HG02571 (cell line): ENCODE measurements at regions not wholly inside any gene's neighbourhood (a gene's known extent, or its start where the extent isn't known, plus 50 kb on each side); places are given as distances from the start of the nearest gene placed in this dataset.

ENCODE experiments used
- ATAC-seq: cut with Tn5 transposase; IDR thresholded peaks from one replicate; pipeline ENCODE4 v1.9.1; 2021; ENCODE audit warnings: mild to moderate bottlenecking, moderate library complexity; ENCODE audit not compliant: unreplicated experiment

DNA sequence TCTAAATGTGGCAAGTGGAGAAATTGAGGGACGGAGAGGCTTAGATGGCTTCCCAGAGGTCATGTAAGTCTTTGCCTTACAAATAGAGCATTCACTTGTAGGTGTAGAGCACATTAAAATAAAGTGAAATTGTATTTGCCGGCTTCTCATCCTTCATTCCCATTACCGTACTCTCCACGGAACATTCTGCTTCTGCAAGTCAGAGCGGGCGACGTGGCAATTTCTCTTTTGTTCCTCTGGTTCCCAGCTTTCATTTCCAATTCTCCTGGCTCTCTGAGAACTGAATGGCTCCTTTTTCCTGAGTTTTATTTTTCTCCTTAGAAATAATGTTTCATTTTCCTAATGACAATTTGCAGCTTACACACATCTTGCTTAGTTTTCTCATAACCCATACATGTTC is 51.3 kb upstream of the PFKP start:
- no peak for ATAC-seq

DNA sequence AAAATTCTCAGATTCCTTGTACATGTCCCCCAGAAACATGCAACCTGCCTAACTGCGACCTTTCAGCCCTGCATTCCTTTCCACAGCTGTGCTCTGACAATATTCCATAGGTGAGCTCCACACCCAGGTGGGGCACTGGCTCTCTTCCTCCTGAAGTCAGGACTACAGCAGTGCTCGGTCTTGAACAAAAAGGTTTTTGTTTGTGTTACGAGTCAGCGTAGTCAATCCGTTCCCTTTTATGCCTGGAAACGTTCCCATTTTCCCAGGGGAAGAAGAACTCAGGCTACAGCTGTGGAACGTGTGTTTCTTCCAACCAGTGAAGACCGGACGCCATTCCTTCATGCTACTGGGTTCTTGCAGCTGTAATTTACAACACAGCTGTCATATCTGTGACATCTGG is 52.4 kb upstream of the PFKP start:
- no peak for ATAC-seq

- no peak for ATAC-seq
Observed at GRCh38 chr10:3012223-3012622, 55.1 kb upstream of the PFKP start.

GRCh38 chr10:3010816-3011460 is 56.4 kb upstream of the PFKP start:
- ATAC-seq: no peak

- ATAC-seq: no peak
Observed at GRCh38 chr10:3010334-3010733, 57.0 kb upstream of the PFKP start.

DNA sequence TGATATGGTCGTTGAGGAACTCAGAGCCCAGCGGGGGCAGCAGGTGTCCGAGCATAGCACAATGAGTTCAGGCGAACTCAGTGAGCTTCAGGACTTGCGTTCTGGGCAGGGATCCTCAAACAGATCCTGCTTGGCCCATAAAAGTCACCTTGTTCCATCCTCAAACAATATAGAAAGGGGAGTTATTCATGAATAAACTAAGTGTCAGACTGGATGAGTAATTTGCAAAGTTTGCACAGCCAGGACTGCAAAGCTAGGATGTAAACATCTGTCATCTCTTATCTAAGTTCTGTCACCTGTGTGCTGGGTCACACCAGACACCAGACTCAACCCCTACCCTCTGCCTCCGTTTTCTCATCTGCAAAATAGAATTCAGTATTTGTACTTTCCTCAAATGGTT is 58.0 kb upstream of the PFKP start:
- ATAC-seq: no peak

GRCh38 chr10:3008518-3009195 is 58.7 kb upstream of the PFKP start:
- no peak for ATAC-seq

- ATAC-seq: no peak
Observed at GRCh38 chr10:3006607-3007006, 60.7 kb upstream of the PFKP start.

GRCh38 chr10:3006093-3006492 is 61.3 kb upstream of the PFKP start:
- no peak for ATAC-seq

GRCh38 chr10:3002304-3002703 is 65.0 kb upstream of the PFKP start:
- ATAC-seq: no peak

GRCh38 chr10:3000048-3000447 is 67.3 kb upstream of the PFKP start:
- ATAC-seq: no peak

GRCh38 chr10:2994221-2994961 is 73.0 kb upstream of the PFKP start:
- no peak for ATAC-seq

DNA sequence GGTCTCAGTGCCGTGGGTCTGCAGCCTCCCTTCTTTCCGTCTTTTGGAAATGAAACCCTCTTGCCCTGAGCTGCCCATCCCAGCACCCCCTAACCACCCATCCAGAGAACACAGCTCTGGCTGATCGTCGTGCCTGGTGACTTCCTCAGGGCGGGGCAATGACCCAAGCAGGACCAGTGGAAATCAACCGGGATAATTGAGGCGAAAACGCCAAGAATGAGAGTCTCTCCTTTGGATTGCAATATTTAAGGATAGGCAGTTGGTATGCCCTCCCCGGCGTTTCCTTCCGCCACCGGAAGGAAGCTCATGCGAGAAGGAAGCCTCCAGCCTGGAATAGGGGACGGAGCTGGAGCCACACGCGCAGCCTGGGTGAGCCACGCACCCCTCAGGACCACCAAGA is 73.7 kb upstream of the PFKP start:
- no peak for ATAC-seq

DNA sequence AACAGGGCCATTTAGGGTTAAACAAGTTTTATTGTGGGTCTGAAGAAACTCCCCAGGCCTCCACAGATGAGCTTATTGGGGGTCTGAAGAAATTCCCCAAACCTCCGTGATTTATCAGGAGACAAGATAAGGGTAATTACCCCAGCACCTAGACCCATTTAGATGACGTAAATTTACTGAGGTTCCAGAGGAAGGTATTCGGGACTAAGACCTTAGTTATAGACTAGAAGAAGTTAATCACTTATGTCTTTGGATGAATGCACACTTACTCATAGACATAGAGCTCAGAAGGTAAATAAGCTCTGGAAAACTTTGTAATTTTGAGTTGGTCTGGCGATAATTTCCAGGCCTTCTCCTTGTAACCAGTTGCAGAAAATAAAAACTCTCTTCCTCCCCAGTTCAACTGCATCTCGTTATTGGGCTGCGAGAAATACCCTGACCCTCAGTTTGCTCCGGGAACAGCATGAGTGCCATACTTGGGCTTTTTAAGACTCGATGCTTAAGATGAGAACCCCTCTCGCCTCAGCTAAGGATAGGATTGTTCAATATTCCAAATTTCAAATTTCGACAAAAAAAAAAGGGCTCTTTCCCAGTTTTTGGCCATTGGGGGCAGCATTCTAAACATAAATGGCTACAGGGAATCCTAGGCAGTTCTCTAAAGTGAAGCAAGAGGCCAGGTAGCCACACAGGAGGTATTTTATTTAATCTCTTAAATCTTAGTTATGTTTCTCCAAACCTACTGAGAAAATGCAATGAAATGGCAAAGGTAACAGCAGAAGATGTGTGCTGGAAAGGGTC is 74.7 kb upstream of the PFKP start:
- no peak for ATAC-seq

GRCh38 chr10:2990764-2991163 is 76.6 kb upstream of the PFKP start:
- ATAC-seq: no peak

DNA sequence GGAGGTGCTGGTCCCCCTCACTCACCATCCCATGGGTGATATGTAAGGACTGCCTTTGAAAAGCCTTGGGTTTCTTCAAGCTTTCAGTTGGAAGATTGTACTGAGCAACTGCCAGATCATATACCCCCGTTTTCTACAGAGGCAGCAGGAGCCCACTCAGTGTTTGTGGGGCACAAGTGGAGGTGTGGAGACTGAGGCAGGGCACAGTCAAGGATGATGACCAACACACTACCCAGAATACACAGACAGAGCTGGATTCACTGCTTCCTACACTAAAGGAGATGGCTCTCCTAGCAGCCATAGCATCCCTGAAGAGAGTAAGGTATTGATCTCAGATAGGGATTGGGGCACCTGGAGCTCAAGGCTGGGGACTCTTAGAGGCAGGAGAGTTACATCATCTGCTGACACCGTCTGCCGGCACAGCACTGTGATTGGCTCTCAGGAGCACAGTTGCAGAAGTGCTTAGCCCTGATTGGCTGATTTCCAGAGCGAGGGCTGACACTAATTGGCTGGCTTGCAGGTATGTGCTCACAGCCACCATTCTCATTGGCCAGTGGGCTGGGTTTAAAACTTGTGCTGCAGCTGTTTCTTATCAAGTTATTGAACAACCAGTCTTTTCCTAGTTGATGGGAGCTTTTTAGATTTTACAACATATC is 77.9 kb upstream of the PFKP start:
- no peak for ATAC-seq

DNA sequence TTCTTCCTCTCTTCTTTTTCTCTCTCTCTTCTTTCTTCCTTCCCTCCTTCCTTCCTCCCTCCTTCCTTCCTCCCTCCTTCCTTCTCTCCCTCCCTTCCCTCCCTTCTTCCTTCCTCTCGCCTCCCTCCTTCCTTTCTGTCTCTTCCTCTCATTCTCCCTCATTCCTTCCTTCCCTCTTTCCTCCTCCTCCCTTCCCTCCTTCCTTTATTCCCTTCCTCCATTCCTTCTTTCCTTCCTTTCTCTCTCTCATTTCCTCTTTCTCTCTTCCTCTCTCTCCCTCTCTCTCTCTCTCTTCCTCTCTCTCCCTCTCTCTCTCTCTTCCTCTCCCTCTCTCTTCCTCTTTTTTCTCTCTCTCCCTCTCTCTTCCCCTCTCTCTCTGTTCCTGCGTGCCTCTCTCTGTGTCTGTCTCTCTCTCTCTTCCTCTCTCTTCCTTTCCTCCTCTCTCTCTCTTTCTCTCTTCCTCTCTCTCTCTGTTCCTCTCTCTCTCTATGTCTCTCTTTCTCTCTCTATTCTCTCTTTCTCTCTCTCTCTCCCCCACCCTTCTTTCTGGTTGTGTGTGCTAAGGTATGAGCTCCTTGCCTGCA is 80.1 kb upstream of the PFKP start:
- no peak for ATAC-seq

GRCh38 chr10:2986391-2986801 is 81.0 kb upstream of the PFKP start:
- ATAC-seq: no peak

- ATAC-seq: no peak
Observed at GRCh38 chr10:2985729-2986232, 81.6 kb upstream of the PFKP start.

GRCh38 chr10:2984682-2985081 is 82.7 kb upstream of the PFKP start:
- ATAC-seq: no peak
